ENCODE measurements at regions not wholly inside any gene's neighbourhood (a gene's known extent, or its start where the extent isn't known, plus 50 kb on each side); places are given as distances from the start of the nearest gene placed in this dataset.
"Not testable (repeated sequence)": the region's sequence is repeated elsewhere in the genome, so short reads cannot be mapped to it uniquely, and the experiment has no call there.

GRCh38 chr1:87972811-87973210 lies 644.1 kb downstream of the LMO4 start:
- DNase-seq: no peak

- no peak for DNase-seq
Measured at GRCh38 chr1:87973896-87974295, 645.2 kb downstream of the LMO4 start.

GRCh38 chr1:87976316-87976715 lies 647.6 kb downstream of the LMO4 start:
- DNase-seq: no peak

GRCh38 chr1:87977145-87977544 lies 648.5 kb downstream of the LMO4 start:
- no peak for DNase-seq

- no peak for DNase-seq
Measured at GRCh38 chr1:87979079-87979478, 650.4 kb downstream of the LMO4 start.

GRCh38 chr1:87980494-87980893 lies 651.8 kb downstream of the LMO4 start:
- no peak for DNase-seq

- no peak for DNase-seq
Measured at GRCh38 chr1:87981386-87981785, 652.7 kb downstream of the LMO4 start.

GRCh38 chr1:87981810-87982209 lies 653.1 kb downstream of the LMO4 start:
- no peak for DNase-seq

GRCh38 chr1:87983841-87984240 lies 655.2 kb downstream of the LMO4 start:
- no peak for DNase-seq

- DNase-seq: no peak
Measured at GRCh38 chr1:87985071-87985470, 656.4 kb downstream of the LMO4 start.

GRCh38 chr1:87986130-87986866 lies 657.6 kb downstream of the LMO4 start:
- DNase-seq: no peak

GRCh38 chr1:87989346-87989745 lies 660.7 kb downstream of the LMO4 start:
- no peak for DNase-seq

- DNase-seq: not testable (repeated sequence)
Measured at GRCh38 chr1:87992536-87992935, 663.9 kb downstream of the LMO4 start.

GRCh38 chr1:87993051-87993450 lies 664.4 kb downstream of the LMO4 start:
- no peak for DNase-seq

GRCh38 chr1:87999852-88000251 lies 671.2 kb downstream of the LMO4 start:
- DNase-seq: no peak

- DNase-seq: no peak
Measured at GRCh38 chr1:88001460-88001859, 672.8 kb downstream of the LMO4 start.

GRCh38 chr1:88003255-88003654 lies 674.6 kb downstream of the LMO4 start:
- no peak for DNase-seq

- no peak for DNase-seq
Measured at GRCh38 chr1:88009916-88010315, 674.2 kb upstream of the PKN2 start.

GRCh38 chr1:88013485-88013884 lies 670.6 kb upstream of the PKN2 start:
- no peak for DNase-seq

- DNase-seq: no peak
Measured at GRCh38 chr1:88014131-88014530, 669.9 kb upstream of the PKN2 start.

- DNase-seq: no peak
Measured at GRCh38 chr1:88016947-88017346, 667.1 kb upstream of the PKN2 start.

GRCh38 chr1:88021529-88021928 lies 662.5 kb upstream of the PKN2 start:
- DNase-seq: no peak

GRCh38 chr1:88022516-88022915 lies 661.6 kb upstream of the PKN2 start:
- DNase-seq: no peak

- no peak for DNase-seq
Measured at GRCh38 chr1:88029142-88029541, 654.9 kb upstream of the PKN2 start.

GRCh38 chr1:88029899-88030298 lies 654.2 kb upstream of the PKN2 start:
- DNase-seq: no peak
